OCI-LY3 (cell line): ENCODE measurements at regions not wholly inside any gene's neighbourhood (a gene's known extent, or its start where the extent isn't known, plus 50 kb on each side); places are given as distances from the start of the nearest gene placed in this dataset.

Experiments
- CTCF ChIP-seq: fragments of 200-600, 300-600 bp; sonication (generic); IDR thresholded peaks from 2 replicates; pipeline ENCODE4 v1.5.1; 2014; ENCODE audit warnings: antibody characterized with exemption, low read length, low read depth
- EZH2phosphoT487 ChIP-seq: fragments of 200-600 bp; shearing (Covaris generic); IDR thresholded peaks from 2 replicates; pipeline ENCODE4 v1.6.1; 2018; ENCODE audit warnings: antibody characterized with exemption, mixed run types, low read depth

GRCh38 chr4:138401334-138401733 is 159.2 kb upstream of the SLC7A11 start:
- TF ChIP-seq EZH2phosphoT487 (no peak), CTCF (no peak)
